OCI-LY3 (cell line): ENCODE measurements at regions not wholly inside any gene's neighbourhood (a gene's known extent, or its start where the extent isn't known, plus 50 kb on each side); places are given as distances from the start of the nearest gene placed in this dataset.

Experiments used
- EZH2phosphoT487 ChIP-seq: fragments of 200-600 bp; shearing (Covaris generic); IDR thresholded peaks from 2 replicates; pipeline ENCODE4 v1.6.1; 2018; ENCODE audit warnings: antibody characterized with exemption, mixed run types, low read depth
- TF ChIP-seq, protein P1 (sequence below): fragments of 200-600, 300-600 bp; sonication (generic); IDR thresholded peaks from 2 replicates; pipeline ENCODE4 v1.5.1; 2014; ENCODE audit warnings: antibody characterized with exemption, low read length, low read depth

DNA sequence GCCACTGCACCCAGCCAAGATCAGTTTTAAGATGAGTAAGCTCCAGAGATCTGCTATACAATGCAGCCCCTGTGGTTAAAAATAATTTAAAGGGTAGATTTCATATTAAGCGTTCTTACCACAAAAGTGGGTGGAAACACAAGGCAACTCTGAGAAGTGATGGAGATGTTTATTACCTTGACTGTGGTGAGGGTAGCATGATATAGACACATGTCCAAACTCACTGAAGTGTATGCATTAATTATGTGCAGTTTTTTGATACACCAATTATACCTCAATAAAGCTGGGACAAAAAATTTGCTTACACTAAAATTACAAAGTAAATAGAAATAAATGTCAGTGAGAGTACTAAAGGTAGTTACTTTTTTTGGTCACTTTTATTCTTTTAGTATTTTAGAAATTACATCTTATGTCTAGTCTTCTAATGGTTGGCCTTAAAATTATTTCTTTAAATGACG, 696.5 kb downstream of the UQCRFS1 start:
- TF ChIP-seq, protein P1, sequence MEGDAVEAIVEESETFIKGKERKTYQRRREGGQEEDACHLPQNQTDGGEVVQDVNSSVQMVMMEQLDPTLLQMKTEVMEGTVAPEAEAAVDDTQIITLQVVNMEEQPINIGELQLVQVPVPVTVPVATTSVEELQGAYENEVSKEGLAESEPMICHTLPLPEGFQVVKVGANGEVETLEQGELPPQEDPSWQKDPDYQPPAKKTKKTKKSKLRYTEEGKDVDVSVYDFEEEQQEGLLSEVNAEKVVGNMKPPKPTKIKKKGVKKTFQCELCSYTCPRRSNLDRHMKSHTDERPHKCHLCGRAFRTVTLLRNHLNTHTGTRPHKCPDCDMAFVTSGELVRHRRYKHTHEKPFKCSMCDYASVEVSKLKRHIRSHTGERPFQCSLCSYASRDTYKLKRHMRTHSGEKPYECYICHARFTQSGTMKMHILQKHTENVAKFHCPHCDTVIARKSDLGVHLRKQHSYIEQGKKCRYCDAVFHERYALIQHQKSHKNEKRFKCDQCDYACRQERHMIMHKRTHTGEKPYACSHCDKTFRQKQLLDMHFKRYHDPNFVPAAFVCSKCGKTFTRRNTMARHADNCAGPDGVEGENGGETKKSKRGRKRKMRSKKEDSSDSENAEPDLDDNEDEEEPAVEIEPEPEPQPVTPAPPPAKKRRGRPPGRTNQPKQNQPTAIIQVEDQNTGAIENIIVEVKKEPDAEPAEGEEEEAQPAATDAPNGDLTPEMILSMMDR, result no peak
- no peak for TF ChIP-seq EZH2phosphoT487
